Left ventricle myocardium inferior (tissue), 1 donor: ENCODE measurements at regions not wholly inside any gene's neighbourhood (a gene's known extent, or its start where the extent isn't known, plus 50 kb on each side); places are given as distances from the start of the nearest gene placed in this dataset.

Experiments
- DNase-seq: peaks from one replicate; pipeline ENCODE4 v3.0.0-alpha.2; 2020
- H3K27ac ChIP-seq: fragments of 200-600 bp; replicated peaks from 2 replicates; pipeline ENCODE4 v1.8.0; 2021
- H3K27me3 ChIP-seq: fragments of 200-600 bp; 2 replicates; pipeline ENCODE4 v1.8.0; 2021; ENCODE audit warnings: low read depth
- H3K36me3 ChIP-seq: fragments of 200-600 bp; 2 replicates; pipeline ENCODE4 v1.8.0; 2021
- H3K4me1 ChIP-seq: fragments of 200-600 bp; 2 replicates; pipeline ENCODE4 v1.8.0; 2021
- H3K4me3 ChIP-seq: fragments of 200-600 bp; 2 replicates; pipeline ENCODE4 v1.8.0; 2021; ENCODE audit warnings: mild to moderate bottlenecking, moderate library complexity
- H3K9me3 ChIP-seq: fragments of 200-600 bp; replicated peaks from 2 replicates; pipeline ENCODE4 v1.8.0; 2021
- intact Hi-C: fragments of 100-400 bp; cut with micrococcal nuclease; formaldehyde crosslinking; loops from one replicate; pipeline ENCODE4 v1.11.0; 2022
- TF ChIP-seq, protein P1 (sequence below): fragments of 200-600 bp; IDR thresholded peaks from 2 replicates; pipeline ENCODE4 v1.8.0; 2021; ENCODE audit warnings: antibody characterized with exemption, mild to moderate bottlenecking, borderline replicate concordance
- donor health status: DM: no; HTN: yes; CAD: no; lungs with severe emphysema.

DNA sequence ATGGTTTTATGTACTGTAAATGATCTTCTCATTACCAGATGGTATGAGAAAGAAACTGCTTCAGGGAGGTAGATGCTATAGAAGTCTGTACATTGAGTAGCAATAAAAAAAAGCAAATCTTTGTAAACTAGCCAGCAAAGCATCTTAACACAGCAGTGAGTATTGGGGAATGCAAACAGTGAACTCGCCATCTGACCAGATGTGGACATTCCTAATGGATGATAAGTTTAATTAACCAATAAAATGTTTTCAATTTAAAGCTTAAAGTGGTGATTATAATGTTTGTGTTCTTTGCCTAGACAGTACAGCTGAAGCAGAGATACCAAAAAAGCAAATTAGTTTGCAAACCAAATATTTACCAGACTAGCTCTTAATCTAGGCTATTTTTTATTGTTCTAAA is 1144.2 kb downstream of the FAT4 start:
- no peak overlapping the region for H3K4me3 ChIP-seq
- TF ChIP-seq, protein P1, sequence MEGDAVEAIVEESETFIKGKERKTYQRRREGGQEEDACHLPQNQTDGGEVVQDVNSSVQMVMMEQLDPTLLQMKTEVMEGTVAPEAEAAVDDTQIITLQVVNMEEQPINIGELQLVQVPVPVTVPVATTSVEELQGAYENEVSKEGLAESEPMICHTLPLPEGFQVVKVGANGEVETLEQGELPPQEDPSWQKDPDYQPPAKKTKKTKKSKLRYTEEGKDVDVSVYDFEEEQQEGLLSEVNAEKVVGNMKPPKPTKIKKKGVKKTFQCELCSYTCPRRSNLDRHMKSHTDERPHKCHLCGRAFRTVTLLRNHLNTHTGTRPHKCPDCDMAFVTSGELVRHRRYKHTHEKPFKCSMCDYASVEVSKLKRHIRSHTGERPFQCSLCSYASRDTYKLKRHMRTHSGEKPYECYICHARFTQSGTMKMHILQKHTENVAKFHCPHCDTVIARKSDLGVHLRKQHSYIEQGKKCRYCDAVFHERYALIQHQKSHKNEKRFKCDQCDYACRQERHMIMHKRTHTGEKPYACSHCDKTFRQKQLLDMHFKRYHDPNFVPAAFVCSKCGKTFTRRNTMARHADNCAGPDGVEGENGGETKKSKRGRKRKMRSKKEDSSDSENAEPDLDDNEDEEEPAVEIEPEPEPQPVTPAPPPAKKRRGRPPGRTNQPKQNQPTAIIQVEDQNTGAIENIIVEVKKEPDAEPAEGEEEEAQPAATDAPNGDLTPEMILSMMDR: no peak
- no peaks in the 10 kb centered on the region for H3K9me3 ChIP-seq
- H3K27ac ChIP-seq: no peak overlapping the region
- no peaks in the 10 kb centered on the region for H3K27me3 ChIP-seq
- no peak for DNase-seq
- H3K36me3 ChIP-seq: no peaks in the 10 kb centered on the region
- no peaks in the 10 kb centered on the region for H3K4me1 ChIP-seq
- intact Hi-C loops: no loop called here

DNA sequence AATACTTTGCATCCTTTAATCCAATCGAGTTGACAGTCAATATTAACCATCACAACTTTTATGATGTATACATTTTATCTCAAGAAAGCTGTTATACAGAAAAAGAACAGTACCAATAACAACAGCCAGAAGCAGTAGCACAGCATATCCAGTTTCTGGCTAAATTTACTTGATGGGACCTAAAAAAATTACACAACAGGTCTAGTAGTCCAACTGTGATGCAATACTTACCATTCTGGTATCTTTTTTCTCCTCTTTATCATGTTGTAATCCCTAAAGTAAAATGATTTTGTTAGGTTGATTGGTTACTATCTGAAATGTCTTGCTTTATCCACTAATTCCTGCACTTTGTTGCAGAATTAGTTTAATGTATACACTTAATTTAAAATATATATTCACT is 1150.6 kb downstream of the FAT4 start:
- TF ChIP-seq, protein P1: peak; percentile 10
- Histone ChIP-seq H3K36me3 (no peaks in the 10 kb centered on the region), H3K4me3 (no peak overlapping the region), H3K4me1 (no peaks in the 10 kb centered on the region), H3K9me3 (peaks cover 9% of the 10 kb centered on the region), H3K27ac (no peak overlapping the region), H3K27me3 (no peaks in the 10 kb centered on the region)
- no peak for DNase-seq
- intact Hi-C loops: no loop called here

DNA sequence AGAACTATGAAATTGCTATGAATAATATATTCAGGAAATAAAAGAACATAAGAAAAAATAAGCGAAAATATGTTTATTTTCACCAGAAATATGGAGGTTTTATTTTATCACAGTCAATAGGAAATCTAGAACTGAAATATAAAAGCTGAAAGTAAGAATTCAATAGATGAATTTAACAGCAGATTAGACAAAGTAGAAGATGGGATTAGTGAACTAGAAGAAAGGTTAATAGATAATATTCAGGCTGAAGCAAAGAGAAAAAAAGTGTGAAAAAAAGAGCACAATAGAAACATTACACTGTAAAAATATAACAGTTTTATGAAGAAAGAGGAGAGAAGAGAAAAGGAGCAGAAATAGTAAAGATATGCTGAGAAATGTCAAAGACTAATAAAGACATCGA is 1152.1 kb downstream of the FAT4 start:
- no peak for DNase-seq
- TF ChIP-seq, protein P1: no peak
- Histone ChIP-seq H3K36me3 (no peaks in the 10 kb centered on the region), H3K27ac (no peak overlapping the region), H3K4me3 (no peak overlapping the region), H3K4me1 (no peaks in the 10 kb centered on the region), H3K27me3 (no peaks in the 10 kb centered on the region), H3K9me3 (peaks cover 9% of the 10 kb centered on the region)
- intact Hi-C loops: no loop called here

DNA sequence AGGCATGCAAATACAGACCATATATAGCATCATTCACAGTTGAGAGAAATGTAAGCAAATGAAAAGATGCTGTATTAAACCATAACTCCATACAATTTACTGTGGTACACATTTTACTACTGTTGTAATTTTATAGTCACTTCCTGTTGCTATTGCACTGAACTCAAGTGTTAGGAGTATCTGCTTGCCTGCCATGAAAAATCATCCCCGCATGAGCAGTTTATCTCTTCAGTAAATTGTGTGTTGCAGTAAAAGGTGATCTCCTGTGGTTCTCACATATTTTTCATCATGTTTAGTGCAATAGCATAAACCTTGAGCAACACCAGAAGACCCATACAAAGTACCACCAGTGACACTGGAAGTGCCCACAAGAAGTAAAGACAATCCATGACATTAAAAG is 1153.4 kb downstream of the FAT4 start:
- no peaks in the 10 kb centered on the region for H3K27me3 ChIP-seq
- intact Hi-C loops: no loop called here
- no peak overlapping the region for H3K27ac ChIP-seq
- H3K4me1 ChIP-seq: no peaks in the 10 kb centered on the region
- TF ChIP-seq, protein P1: no peak
- DNase-seq: no peak
- peaks cover 9% of the 10 kb centered on the region for H3K9me3 ChIP-seq
- H3K4me3 ChIP-seq: no peak overlapping the region
- H3K36me3 ChIP-seq: no peaks in the 10 kb centered on the region

DNA sequence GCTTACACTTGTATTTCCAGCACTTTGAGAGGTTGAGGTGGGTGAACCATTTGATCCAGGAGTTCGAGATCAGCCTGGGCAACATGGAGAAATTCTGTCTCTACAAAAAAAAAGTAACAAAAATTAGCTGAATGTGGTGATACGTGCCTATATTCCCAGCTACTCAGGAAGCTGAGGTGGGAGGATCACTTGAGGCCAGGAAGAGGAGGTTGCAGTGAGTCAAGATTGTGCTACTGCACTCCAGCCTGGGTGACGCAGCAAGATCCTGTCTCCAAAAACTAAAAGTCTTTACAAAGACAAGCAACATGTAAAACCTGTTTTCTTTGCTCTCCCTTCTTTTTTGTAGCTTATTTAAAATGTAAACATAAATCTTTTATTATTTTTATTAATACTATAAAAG is 1156.1 kb downstream of the FAT4 start:
- Histone ChIP-seq H3K9me3 (peaks cover 23% of the 10 kb centered on the region), H3K36me3 (no peaks in the 10 kb centered on the region), H3K4me1 (no peaks in the 10 kb centered on the region), H3K4me3 (no peak overlapping the region), H3K27ac (no peak overlapping the region), H3K27me3 (no peaks in the 10 kb centered on the region)
- TF ChIP-seq, protein P1: no peak
- intact Hi-C loops: no loop called here
- no peak for DNase-seq

DNA sequence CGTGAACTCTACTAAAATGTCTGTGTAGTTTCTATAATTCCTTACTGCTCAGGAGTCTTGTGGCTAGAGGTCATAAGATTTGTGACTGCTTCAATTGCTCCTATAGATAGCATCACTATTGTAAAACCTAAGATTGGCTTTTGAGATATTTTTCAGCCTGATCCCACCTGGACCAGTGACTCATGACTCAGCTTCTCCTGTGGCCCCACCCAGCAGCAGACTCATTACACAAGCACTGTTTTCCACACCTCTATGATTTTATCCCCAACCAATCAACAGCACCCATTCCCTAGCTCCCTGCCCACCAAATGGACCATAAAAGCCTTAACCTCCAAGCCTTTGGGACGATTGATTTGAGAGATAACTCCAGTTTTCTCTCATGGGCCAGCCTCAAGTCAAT is 1157.0 kb upstream of the INTU start:
- no peaks in the 10 kb centered on the region for H3K27me3 ChIP-seq

More for the DNA sequence above, 1157.0 kb upstream of the INTU start:
- DNase-seq: no peak
- Histone ChIP-seq H3K4me1 (no peaks in the 10 kb centered on the region), H3K27ac (no peak overlapping the region), H3K4me3 (no peak overlapping the region), H3K9me3 (peaks cover 31% of the 10 kb centered on the region), H3K36me3 (no peaks in the 10 kb centered on the region)
- TF ChIP-seq, protein P1: no peak
- intact Hi-C loops: no loop called here
